ENCODE measurements at regions not wholly inside any gene's neighbourhood (a gene's known extent, or its start where the extent isn't known, plus 50 kb on each side); places are given as distances from the start of the nearest gene placed in this dataset.

DNA sequence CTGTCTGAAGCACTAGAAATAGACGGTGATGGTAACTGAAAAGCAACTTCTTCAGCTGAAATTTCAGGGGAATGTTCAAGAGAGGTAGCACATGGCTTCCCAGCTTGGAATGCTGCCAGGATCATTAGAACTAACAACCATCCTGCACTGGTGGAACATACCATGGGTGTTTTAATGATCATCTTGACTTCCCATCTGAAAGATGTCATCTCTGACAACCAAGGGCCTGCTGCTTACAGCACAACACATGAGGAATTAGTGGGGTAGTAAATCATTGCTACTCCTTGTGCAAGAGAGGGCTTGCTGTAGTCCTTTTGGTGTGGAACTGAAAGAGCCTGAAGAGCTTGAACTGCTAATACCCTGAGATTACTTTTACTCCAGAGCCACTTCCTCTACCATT, 853.7 kb downstream of the MCTP2 start:
- no peak overlapping the region for H3K4me3 ChIP-seq
- no peaks in the 10 kb centered on the region for H3K27me3 ChIP-seq
- H3K36me3 ChIP-seq: no peaks in the 10 kb centered on the region
- H3K9me3 ChIP-seq (ENCODE audit: low read depth): no peaks in the 10 kb centered on the region
- TF ChIP-seq CTCF (IDR thresholded peaks at IDR 0.05; ENCODE audit: low read depth, low read length): no peak
- no peaks in the 10 kb centered on the region for H3K4me1 ChIP-seq (ENCODE audit: low read depth)
- DNase-seq (ENCODE audit: low read depth in 1 of 2, low spot score in 1 of 2): peak in 1 of 2 donors; percentile 15
- H3K27ac ChIP-seq: no peak overlapping the region

DNA sequence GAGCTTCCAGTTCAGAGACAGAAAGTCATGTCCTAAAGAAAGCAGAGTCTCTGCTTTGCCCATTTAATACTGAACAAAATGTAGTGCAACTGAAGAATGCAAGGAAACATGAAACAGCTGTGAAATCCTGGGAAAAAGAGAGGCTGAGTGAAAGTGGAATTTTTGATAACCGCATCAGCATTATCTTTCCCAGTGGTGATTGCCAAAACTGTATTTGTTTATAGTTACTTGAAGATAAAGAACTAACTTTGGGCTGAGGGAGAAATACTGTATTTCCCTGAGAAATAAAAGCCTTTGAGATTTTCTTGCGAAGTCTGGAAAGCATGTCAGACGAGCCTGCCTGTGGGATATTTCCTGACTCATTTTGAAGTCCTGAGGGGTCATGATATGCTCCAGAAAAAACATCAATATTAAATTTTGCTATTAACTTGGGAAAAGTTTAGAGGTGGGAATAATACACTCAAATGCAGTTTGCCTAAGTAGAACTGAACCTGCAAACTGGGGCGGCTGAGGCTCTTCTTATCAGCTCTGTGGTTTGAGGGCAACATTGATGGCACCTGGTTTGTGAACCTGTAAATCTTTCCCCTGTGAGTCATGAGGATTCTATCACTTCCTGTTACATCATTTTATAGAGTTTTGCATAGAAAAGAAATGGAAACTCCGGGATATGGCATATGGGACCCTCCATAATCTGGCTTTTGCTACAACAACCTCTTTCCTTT, 855.3 kb downstream of the MCTP2 start:
- no peak overlapping the region for H3K27ac ChIP-seq
- H3K4me1 ChIP-seq (ENCODE audit: low read depth): no peaks in the 10 kb centered on the region
- no peak for TF ChIP-seq CTCF (IDR thresholded peaks at IDR 0.05; ENCODE audit: low read depth, low read length)
- DNase-seq (ENCODE audit: low read depth in 1 of 2, low spot score in 1 of 2): peak in 1 of 2 donors; percentile 70
- H3K36me3 ChIP-seq: no peaks in the 10 kb centered on the region
- H3K27me3 ChIP-seq: no peaks in the 10 kb centered on the region
- H3K9me3 ChIP-seq (ENCODE audit: low read depth): no peaks in the 10 kb centered on the region
- H3K4me3 ChIP-seq: no peak overlapping the region

- Histone ChIP-seq H3K36me3 (no peaks in the 10 kb centered on the region), H3K4me1 (ENCODE audit: low read depth) (no peaks in the 10 kb centered on the region), H3K27ac (no peak overlapping the region), H3K4me3 (no peak overlapping the region), H3K9me3 (ENCODE audit: low read depth) (no peaks in the 10 kb centered on the region), H3K27me3 (no peaks in the 10 kb centered on the region)
- no peak for DNase-seq (ENCODE audit: low read depth in 1 of 2, low spot score in 1 of 2)
- TF ChIP-seq CTCF (IDR thresholded peaks at IDR 0.05; ENCODE audit: low read depth, low read length): no peak
These were observed 855.9 kb downstream of the MCTP2 start for GRCh38 chr15:95087253-95087609.

- no peak overlapping the region for H3K27ac ChIP-seq
- no peak for DNase-seq (ENCODE audit: low read depth in 1 of 2, low spot score in 1 of 2)
- no peaks in the 10 kb centered on the region for H3K4me1 ChIP-seq (ENCODE audit: low read depth)
- no peak for TF ChIP-seq CTCF (IDR thresholded peaks at IDR 0.05; ENCODE audit: low read depth, low read length)
- no peak overlapping the region for H3K4me3 ChIP-seq
- H3K9me3 ChIP-seq (ENCODE audit: low read depth): no peaks in the 10 kb centered on the region
- H3K27me3 ChIP-seq: no peaks in the 10 kb centered on the region
- H3K36me3 ChIP-seq: no peaks in the 10 kb centered on the region
These were observed 860.1 kb downstream of the MCTP2 start for GRCh38 chr15:95091444-95091843.

DNA sequence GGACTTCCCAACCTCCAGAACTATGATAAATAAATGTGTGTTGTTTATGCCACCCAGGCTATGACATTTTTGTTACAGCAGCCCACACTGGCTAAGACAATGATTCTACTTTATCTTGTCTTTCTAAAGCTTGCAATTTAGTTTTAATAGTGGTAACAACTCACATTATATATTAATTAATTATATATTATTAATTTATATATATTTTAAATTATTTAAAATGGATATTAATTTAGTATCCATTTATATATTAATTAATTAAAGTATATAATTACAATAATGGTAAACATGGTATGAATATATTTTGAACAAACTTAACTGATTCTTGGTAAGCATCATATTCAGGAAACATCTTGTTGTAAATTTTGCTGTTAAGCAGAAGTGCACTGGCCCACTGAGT, 863.9 kb downstream of the MCTP2 start:
- H3K9me3 ChIP-seq (ENCODE audit: low read depth): no peaks in the 10 kb centered on the region
- DNase-seq (ENCODE audit: low read depth in 1 of 2, low spot score in 1 of 2): no peak
- no peaks in the 10 kb centered on the region for H3K36me3 ChIP-seq
- no peak overlapping the region for H3K27ac ChIP-seq
- H3K27me3 ChIP-seq: no peaks in the 10 kb centered on the region
- no peak overlapping the region for H3K4me3 ChIP-seq
- no peaks in the 10 kb centered on the region for H3K4me1 ChIP-seq (ENCODE audit: low read depth)
- no peak for TF ChIP-seq CTCF (IDR thresholded peaks at IDR 0.05; ENCODE audit: low read depth, low read length)

All from cardiac muscle cell (in vitro differentiated cells and primary cell).